HG03025 (cell line): ENCODE measurements at regions not wholly inside any gene's neighbourhood (a gene's known extent, or its start where the extent isn't known, plus 50 kb on each side); places are given as distances from the start of the nearest gene placed in this dataset.
"Not testable (repeated sequence)": the region's sequence is repeated elsewhere in the genome, so short reads cannot be mapped to it uniquely, and the experiment has no call there.

Source experiments
- ATAC-seq: cut with Tn5 transposase; IDR thresholded peaks from one replicate; pipeline ENCODE4 v1.9.1; 2021; ENCODE audit warnings: mild to moderate bottlenecking, moderate library complexity; ENCODE audit not compliant: unreplicated experiment, low FRiP score

DNA sequence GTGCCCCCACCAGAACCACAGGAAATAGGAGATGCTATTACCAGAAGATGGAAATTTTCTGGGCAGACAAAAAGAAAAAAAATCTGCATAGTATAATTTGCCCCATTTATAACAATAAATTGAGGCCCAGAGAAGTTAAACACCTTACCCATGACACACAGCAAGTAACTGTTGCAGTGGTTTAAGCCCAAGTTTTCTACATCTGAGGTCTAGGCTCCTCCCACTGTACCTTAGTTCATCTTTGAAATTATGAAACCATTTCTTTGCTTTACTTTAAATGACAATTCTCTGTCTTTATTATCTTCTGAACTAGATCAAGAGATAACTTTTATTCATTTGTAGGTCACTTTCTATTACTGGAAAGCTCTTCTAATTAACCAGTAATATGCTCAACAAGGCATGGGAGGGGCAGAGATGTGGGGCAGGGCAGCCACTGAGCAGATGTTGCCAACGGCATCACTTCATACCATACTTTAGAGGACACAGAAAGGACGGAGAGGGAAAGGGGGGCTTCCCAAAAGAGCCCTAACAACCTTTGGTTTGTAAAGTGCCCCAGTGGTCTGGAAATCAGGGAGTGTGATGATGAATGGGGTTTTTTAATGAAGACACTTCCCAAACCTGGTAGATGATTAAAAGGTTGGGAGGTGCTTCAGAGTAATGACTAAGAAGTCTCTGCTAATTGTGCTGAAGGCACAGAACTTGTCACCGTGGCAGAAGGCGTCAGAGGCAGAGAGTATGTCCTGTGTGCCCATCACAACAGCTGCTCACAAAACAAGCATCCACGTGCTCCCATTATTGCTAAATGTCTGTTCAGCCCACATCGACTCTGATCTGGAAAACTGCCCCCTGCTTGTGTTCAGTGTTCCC is 342.5 kb downstream of the SHQ1 start:
- no peak for ATAC-seq

DNA sequence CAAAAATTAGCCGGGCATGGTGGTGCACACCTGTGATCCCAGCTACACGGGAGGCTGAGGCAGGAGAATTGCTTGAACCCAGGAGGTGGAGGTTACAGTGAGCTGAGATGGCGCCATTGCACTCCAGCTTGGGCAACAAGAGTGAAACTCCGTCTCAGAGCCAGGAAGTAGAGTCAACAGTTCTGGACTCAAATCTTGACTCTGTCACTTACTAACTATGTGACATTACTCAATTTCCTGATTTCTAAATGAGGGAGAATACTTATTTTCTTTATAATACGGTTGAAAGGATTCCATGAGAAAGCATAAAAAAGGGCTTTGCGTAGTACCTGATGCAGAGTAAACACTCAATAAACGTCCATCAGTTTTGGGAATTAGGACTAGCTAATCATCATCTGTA is 350.7 kb downstream of the SHQ1 start:
- ATAC-seq: not testable (repeated sequence)

DNA sequence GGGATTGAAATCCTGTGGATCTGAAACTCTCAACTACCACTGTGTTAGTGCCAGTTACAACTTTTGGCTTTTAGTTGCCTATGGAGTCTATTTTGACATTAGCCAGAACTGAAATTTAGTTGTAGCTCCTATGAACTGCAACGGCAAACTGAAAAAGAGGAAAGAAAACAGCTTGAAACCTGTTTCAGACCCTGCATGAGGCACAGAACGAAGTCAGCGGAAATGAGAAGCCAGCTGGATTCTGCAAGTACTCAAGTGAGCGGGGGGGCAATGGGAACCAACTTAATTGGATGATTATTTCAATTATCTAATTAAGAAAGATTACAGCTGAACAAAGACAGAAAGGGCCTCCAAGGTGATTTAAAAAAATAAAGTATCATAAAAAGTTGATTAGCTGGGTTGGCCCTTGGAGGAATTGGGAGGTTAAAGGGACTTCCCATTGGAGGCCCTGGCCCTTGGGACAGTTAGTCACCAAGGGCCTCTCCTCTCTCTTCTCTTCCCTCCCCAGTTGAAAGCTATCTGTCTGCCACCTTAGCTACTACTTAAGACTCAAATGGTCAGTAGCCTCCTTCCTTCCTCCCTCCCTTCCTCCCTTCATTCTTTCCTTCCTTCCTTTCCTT is 352.1 kb downstream of the SHQ1 start:
- ATAC-seq: peak; percentile 71

DNA sequence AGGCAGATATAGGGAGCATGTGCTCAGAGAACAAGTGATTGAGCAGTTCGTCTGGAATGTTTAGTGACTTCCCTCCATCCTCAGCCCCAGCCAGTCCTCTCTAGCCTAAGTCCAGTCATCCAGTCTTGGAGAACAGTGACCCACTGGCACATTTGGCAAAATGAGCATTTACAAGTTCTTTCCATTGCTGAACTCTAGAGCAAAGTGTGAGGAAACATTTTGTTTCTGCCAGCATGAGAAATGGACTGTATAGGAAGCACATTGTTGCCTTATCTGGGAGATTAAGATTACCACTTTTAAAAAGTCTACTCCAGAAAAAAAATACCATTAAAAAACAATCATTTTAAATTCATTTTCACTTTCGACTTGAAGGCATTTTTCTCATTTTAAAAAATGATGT is 353.6 kb downstream of the SHQ1 start:
- no peak for ATAC-seq

DNA sequence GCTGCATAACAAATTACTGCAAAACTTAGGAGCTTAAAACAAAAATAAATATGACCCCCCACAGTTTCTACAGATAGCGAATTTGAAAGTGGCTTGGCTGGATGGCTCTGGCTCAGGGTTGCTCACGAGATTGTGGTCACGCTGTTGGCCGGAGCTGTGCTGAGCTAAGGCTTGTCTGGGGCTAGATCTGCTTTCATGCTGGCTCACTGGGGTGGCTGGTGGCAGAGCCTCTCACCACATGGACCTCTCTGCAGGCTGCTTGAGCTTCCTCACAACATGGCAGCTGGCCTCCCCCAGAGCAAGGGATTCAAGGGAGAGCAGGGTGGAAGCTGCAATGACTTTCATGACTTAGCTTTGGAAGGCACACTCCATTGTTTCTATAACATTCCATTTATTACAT is 354.1 kb downstream of the SHQ1 start:
- no peak for ATAC-seq

DNA sequence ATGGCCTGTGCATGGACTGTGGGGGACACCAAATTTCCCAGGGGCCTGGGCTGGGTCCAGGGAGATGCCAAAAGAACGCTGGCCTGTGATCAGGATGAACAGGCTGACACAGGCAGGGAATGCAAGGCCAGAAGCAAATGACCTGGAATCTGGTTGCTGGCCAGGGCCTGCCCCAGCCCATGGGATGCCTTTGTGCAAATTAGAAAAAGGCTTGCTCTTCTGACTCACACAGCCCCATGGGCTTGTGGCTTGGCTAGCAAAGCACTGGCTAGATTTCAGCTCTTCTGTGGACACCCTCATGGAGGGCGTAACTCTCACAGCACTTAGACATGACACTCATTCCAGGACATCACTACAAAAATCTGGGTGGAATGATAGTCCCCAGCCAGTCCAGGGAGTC is 356.0 kb downstream of the SHQ1 start:
- ATAC-seq: no peak

DNA sequence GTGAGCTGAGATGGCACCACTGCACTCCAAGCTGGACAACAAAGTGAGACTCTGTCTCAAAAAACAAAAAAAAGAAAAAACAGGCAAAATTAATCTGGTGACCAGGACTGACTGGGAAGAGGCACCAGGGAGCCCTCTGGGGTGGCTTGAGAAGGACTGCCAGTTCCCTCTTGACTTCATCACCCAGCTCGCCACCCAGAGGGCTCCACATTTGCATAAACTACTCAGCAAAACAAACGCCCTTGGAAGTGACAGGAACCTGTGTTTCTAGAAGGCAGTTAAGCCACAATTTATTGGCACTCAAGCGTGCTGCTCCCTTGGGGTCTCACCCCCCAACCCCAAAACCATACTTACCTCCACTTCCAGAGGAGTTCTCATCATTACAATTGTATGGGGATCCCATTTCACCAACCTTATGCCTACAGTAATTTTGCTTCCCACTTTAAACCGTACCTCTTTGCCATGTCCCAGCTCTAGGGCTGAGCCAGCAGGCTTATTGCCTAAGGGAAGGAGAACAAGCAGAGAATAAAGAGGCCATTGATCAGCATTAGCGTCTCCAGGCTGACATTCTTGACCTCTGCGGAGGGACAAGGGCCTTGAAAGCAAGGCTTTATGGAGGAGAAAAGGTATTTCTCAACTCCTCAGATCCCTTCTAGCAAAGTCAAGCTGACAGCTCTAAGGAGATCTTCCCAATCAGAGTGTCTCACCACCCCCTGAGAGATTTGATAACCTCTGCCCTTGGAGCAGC is 357.4 kb downstream of the SHQ1 start:
- no peak for ATAC-seq

DNA sequence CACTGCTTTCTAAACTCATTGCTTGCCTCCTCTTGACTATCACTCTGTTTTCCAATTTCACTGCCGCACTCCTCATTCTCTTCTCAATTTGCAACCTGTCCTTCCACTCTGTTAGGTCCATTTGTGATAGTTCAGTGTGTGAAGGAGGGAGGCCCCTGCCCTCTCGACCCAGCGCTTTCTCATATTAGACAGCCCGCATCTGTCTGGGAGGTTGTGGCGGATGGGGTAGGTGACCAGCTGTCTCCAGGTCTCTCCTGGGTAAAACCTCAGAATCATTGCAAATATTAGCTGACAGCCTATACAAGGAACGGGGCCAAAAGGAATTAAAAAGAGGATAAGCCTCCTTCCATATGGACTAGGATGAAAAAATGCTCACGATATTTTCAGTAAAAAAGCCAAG is 358.3 kb downstream of the SHQ1 start:
- ATAC-seq: no peak

DNA sequence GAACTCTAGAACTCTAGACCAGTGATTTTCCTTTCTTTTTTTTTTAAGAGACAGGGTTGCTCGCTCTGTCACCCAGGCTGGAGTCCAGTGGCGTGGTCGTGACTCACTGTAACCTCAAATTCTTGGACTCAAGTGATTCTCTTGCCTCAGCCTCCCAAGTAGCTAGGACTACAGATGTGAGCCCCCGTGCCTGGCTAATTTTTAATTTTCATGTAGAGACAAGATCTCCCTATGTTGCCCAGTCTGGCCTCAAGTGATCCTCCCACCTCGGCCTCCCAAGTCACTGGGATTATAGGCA is 359.6 kb downstream of the SHQ1 start:
- ATAC-seq: no peak

DNA sequence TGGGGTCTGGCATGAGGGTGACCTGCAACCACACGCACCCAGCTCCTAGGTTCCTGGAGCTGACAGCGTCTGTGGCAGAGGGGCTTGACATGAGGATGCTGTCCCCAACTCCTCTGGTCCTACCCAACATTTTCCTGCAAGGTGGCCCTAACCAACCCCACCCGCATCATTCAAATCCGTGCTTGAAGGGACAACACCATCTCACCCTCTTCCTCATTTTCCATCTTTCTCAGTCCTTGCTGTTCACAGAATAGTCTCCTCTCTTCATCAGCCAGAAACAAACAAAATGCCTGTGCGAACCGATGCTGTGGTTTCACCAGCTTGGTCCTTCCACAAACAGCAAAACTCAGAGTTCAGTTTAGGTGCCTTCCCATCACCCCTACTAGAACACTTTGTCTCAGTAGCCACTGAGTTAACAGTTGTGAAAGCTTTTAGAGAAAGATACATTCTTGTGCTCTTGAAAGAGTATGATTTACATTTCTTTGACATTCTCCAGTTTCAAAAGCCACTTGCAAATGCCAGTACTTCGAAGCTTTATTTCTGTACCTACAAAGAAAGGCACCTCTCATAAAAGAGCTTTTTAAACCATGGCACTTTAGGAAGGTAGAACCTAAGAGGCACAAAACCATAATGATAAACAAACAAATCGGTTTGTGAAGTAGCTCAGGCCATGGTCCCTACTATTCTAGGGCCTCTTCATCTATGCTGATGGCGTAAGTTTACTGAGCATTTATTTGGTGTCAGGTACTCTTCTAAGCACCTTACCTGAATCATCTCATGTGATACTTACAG is 360.1 kb downstream of the SHQ1 start:
- peak; percentile 54 for ATAC-seq

DNA sequence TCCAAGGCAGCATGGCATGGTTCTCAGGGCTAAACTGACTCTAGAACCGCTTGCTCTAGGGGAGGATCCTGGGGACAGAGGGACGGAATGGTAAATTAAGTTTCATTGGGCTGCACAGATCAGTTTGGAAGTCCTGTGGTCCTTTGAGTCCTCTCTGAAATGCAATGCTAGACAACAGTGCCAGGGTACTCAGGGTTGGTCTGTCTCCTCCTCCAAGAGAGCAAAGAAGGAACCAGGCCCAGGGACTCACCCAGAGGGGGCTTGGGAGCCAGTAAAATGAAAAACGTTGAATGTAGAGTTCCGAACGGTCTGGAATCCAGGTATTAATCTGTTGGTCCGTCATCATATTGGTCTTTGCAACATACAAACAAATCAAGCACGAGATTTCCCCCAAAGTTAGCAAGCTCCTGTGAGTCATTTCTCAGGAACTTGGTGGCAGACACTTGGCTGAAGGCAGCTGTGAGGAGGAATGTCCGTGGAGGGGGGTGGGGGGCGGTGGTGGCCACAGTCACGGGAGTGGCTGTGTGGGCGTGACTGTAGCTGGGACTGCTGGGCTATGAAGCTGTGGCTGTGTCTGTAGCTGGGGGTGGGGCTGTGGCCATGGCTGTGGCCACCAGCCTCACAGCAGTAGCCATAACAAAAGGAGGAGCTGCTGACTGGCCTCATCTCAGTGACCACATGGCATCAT is 361.0 kb downstream of the SHQ1 start:
- no peak for ATAC-seq

DNA sequence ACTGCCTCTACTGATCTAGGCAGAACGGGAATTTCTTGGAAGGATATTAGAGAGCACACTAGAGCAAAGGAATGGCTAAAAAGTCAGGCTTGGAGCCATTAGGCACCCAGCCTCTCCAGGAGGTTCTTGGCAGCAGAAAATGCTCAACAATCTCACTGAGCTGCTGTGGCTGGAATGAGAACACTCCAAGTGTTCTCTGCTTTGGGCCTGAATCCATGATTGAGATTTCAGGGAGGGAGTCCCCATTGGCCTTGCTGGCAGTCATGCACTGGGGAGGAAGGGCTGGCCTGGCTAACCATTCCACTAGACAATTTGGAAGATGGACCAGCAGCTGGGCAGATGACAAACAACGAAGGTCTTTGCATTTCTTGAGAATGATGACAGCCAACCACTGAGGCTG is 362.6 kb downstream of the SHQ1 start:
- no peak for ATAC-seq

DNA sequence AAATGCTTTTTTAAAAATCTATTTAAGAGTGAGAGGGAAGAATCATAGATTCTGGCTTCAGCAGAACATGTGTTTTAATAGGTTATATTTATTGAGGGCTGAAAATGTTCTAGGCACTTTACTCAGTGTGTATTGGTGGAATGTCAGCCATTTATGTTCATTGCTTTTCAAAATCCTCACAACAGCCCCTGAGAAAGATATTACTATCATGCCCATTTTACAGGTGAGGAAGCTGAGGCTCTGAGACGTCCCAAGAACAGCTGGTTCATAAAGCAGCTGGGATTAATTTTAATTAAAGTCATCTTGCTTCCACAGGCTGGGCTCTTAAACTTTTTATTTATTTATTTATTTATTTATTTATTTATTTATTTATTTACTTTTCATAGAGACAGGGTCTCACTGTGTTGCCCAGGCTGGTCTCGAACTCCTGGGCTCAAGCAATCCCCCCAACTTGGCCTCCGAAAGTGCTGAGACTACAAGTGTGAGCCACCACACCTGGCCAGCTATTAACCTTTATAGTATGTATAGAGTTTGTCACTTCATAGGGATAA is 364.6 kb downstream of the SHQ1 start:
- no peak for ATAC-seq

DNA sequence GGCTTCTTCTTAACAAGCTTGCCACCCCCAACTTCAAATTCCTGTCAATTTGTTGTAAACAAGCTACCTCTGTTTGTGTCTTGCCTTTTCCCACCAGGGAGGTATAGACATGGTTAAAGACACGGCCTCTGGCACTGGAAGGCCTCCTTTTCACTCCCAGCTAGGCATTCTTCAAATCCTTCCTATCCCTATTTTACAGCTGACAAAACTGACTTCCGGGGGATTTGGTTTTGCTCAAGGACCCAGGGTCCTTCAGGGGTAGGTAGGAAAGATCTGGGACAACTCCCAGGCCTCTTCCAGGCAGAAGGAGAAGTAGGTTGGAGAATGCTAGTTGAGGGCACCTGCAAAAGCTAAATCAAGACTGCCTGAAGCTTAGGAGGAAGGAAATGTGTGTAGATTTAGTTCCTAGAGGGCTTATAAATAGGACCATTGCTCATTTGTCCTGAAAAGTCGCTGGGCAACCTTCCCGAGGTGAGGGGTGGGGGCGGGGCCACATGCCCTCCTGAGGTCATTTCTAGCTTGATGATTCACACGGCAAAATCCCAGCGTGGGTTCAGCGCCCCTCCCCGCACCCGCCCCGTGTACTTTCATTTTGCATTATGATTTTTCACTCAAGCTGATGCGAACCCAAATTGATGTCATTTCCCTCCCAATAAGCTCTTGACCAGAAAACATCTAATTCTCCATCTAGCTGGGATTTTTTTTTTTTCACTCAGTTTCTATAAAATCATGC is 365.5 kb downstream of the SHQ1 start:
- ATAC-seq: no peak

DNA sequence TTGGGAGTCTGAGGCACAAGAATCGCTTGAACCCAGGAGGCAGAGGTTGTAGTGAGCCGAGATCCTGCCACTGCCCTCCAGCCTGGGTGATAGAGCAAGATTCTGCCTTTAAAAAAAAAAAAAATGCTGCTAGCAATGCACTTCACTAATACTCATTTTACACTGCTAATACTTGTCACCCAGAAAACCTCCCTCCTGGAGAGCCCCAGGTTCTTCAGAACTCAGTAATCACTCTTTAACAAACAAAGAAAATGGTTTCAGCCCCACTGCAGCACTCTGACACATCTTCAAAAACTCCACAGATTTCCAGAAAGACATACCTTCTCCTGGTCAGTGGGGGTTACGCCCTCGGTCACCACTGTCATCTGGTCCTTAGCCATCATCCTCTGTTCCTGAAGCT is 366.7 kb downstream of the SHQ1 start:
- no peak for ATAC-seq

DNA sequence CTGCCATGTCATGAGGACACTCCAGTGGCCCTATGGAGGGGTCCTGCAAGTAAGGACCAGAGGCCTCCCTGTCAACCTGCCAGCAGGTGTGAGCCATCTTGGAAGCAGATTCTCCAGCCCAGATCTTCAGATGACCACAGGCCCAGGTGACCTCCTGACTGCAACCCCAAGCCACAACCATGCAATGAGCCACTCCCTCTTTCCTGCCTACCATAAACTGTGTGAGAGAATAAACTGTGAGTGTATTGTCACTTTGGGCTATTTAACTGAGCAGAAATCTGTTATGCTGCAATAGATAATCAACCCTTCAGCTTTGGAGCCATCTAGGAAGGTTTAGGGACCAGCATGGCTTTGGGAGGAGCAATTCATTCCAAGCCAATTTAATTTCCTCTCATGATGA is 367.9 kb downstream of the SHQ1 start:
- no peak for ATAC-seq

DNA sequence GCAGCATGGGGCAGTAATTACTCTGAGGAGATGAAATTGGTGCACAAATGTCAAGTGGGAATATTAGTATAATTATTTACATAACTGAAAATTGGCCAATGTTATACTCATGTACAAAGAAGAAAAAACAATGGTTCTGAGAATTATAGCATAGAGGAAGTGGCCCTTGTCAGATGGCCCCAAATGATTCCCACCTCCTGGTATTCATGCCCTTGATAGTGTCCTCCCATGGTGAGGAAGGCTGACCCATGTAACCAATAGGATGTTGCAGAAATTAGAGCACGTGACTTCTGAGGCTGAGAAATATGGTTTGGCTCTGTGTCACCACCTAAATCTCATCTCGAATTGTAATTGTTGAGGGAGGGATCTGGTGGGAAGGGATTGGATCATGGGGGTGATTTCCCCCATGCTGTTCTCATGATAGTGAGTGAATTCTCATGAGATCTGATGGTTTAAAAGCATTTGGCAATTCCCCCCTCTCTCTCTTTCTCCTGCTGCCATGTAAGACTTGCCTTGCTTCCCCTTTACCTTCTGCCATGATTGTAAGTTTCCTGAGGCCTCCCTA is 368.5 kb downstream of the SHQ1 start:
- no peak for ATAC-seq

DNA sequence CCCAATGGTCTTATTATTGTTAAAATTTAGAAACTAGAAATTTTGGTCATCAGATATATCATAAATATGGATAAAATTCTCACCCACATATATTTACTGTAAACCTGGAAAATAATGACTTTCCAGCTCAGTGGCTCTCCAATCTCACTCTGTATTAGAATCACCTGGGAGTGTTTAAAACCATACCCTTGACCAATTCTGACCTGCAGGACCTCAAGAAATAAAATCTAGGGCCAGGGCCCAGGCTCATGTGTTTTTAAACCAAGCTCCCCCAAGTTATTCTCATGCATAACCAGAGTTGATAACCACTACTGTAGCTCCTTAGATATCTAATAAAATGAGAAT is 372.1 kb downstream of the SHQ1 start:
- no peak for ATAC-seq
